ENCODE measurements at regions not wholly inside any gene's neighbourhood (a gene's known extent, or its start where the extent isn't known, plus 50 kb on each side); places are given as distances from the start of the nearest gene placed in this dataset.

GRCh38 chr17:70767102-70767701 is 597.9 kb downstream of the KCNJ2 start:
- no peak for DNase-seq

GRCh38 chr17:70769956-70770355 is 600.6 kb downstream of the KCNJ2 start:
- DNase-seq, result no peak

GRCh38 chr17:70771804-70772386 is 602.6 kb downstream of the KCNJ2 start:
- DNase-seq, result no peak

GRCh38 chr17:70772761-70773160 is 603.4 kb downstream of the KCNJ2 start:
- DNase-seq, result no peak

- no peak for DNase-seq
Observed at GRCh38 chr17:70773258-70773657, 603.9 kb downstream of the KCNJ2 start.

- no peak for DNase-seq
Observed at GRCh38 chr17:70774339-70775117, 605.2 kb downstream of the KCNJ2 start.

GRCh38 chr17:70775679-70776078 is 606.3 kb downstream of the KCNJ2 start:
- no peak for DNase-seq

GRCh38 chr17:70776441-70776840 is 607.1 kb downstream of the KCNJ2 start:
- no peak for DNase-seq

- no peak for DNase-seq
Observed at GRCh38 chr17:70780031-70780430, 610.7 kb downstream of the KCNJ2 start.

- no peak for DNase-seq
Observed at GRCh38 chr17:70786081-70786480, 616.7 kb downstream of the KCNJ2 start.

GRCh38 chr17:70787721-70788300 is 618.5 kb downstream of the KCNJ2 start:
- DNase-seq, result no peak

- no peak for DNase-seq
Observed at GRCh38 chr17:70791748-70792443, 622.6 kb downstream of the KCNJ2 start.

- no peak for DNase-seq
Observed at GRCh38 chr17:70794738-70795137, 625.4 kb downstream of the KCNJ2 start.

- no peak for DNase-seq
Observed at GRCh38 chr17:70795620-70796019, 626.3 kb downstream of the KCNJ2 start.

GRCh38 chr17:70796757-70797156 is 627.4 kb downstream of the KCNJ2 start:
- DNase-seq, result no peak

- DNase-seq, result no peak
Observed at GRCh38 chr17:70797166-70797565, 627.8 kb downstream of the KCNJ2 start.

- DNase-seq, result no peak
Observed at GRCh38 chr17:70804161-70804560, 634.8 kb downstream of the KCNJ2 start.

GRCh38 chr17:70808596-70808995 is 639.3 kb downstream of the KCNJ2 start:
- DNase-seq, result no peak

- DNase-seq, result no peak
Observed at GRCh38 chr17:70810609-70811008, 641.3 kb downstream of the KCNJ2 start.

- no peak for DNase-seq
Observed at GRCh38 chr17:70813355-70813930, 644.1 kb downstream of the KCNJ2 start.

GRCh38 chr17:70819183-70819582 is 649.9 kb downstream of the KCNJ2 start:
- DNase-seq, result no peak

GRCh38 chr17:70820276-70820675 is 650.9 kb downstream of the KCNJ2 start:
- DNase-seq, result no peak
